HG02981 (cell line): ENCODE measurements at regions not wholly inside any gene's neighbourhood (a gene's known extent, or its start where the extent isn't known, plus 50 kb on each side); places are given as distances from the start of the nearest gene placed in this dataset.
A peak's percentile ranks its signal among the peaks of the same experiment; 100 is the strongest.

ENCODE experiments used
- ATAC-seq: cut with Tn5 transposase; IDR thresholded peaks from one replicate; pipeline ENCODE4 v1.9.1; 2021; ENCODE audit warnings: mild to moderate bottlenecking, moderate library complexity; ENCODE audit not compliant: unreplicated experiment

GRCh38 chr18:77651441-77651840 is 401.8 kb downstream of the GALR1 start:
- ATAC-seq, result no peak

GRCh38 chr18:77653792-77654191 is 404.1 kb downstream of the GALR1 start:
- ATAC-seq, result no peak

DNA sequence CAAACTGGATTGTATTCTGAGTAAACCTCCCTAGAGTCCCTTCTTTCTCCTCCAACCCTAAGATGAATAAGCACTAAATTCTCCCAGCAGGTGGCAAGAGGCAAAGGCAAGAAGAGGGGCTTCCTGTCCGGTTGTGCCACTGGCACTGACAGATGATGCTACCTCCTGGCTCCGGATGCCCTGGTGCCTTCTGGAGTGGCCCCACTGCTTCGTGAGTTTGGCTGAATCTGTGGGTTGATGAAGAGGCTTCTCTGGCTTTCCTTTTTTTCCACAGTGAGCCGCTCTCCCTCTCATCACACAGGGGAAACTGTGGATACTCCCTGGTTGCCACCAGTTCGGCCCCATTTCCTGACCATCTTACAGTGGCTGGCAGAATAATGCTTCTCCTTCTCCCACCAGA is 404.7 kb downstream of the GALR1 start:
- no peak for ATAC-seq

DNA sequence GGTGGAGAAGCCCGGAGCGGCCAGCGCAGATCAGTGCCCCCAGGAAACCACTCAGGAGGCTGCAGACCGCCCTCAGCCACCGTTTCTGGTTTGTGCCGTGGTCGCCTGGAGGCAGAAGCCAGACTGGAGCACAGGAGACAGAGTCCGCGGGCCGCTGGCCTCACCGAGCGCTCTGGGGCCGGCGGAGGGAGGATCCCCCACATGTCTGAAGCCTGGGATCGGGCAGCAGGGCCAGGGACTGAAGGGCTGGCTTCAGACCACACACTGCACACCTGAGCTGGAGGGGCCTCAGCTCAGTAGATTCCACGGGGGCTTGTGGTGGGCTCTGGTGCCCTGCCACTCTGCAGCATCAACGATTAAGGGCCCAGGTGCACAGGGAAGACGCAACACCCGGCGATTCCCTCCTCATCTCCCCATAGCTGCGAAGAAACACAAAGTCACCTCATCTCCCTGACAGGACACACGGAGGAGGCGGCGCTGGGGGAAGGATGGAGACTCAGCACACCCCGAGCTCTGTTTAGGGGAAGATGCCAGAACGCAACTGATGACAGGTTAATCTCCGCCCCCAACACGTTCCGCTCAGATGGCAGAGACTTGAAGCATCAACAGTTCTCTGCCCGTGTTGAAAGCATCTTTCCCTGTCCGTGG is 408.1 kb downstream of the GALR1 start:
- ATAC-seq, result no peak

GRCh38 chr18:77658299-77658662 is 408.6 kb downstream of the GALR1 start:
- ATAC-seq, result no peak

- ATAC-seq, result no peak
Measured at GRCh38 chr18:77658751-77659448, 409.3 kb downstream of the GALR1 start.

- no peak for ATAC-seq
Measured at GRCh38 chr18:77666613-77667012, 417.0 kb downstream of the GALR1 start.

GRCh38 chr18:77668219-77668618 is 418.6 kb downstream of the GALR1 start:
- ATAC-seq, result no peak

DNA sequence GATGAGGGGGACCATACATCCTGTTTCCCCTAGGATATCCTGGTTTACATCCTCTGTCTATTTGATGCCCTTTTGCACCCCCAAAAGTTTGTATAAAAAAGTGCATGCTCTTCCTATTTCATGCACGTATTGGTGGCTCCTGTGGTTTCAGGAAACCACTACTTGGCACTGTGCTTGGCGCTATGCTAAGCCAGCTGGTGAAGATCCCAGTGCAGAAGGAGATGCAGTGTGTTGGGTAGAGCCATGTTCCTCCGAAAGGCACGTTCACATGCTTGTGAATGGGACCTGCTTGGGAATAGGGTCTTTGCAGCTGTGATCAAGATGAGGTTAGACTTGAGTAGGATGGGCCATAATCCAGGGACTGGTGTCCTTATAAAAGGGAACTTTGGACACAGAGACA is 419.7 kb downstream of the GALR1 start:
- ATAC-seq, result no peak

GRCh38 chr18:77671456-77672167 is 422.0 kb downstream of the GALR1 start:
- no peak for ATAC-seq

DNA sequence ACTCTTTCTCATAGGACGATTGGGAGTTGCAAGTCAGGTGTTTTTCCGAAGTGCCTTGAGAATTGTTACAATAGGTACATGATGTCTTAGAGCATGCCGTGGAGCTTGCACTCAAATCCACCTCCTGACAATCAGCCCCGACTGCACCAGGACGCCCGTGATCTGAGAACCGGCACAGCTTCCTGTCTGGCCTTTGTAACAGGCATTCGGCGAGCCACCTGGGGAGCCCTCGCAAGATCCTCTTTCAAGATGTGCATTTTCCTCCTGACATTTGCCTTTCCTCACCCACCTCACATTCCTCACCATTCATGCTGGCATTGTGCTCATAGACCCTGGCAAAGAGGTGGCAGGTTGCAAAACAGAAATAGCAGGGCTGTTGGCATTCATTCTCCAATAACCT is 427.3 kb downstream of the GALR1 start:
- no peak for ATAC-seq

- ATAC-seq, result no peak
Measured at GRCh38 chr18:77677536-77677935, 427.9 kb downstream of the GALR1 start.

DNA sequence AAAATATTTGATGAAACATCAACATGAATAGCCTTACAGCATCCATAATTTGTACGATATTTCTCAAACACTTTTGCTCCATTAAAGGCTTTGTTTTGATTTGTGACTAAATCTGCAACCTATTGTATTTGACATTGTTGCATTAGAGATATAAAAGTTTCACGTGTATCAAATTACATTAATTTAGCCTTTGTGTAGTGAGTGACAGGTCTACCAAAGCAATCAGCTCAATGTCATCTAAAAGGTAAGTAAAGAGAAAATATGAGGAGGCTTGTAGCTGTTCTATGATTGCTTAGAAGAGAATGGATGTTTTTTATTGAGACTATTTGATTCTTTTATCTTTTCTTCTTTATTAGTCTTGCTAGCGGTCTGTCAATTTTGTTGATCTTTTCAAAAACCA is 430.2 kb downstream of the GALR1 start:
- no peak for ATAC-seq

GRCh38 chr18:77700051-77700450 is 450.4 kb downstream of the GALR1 start:
- ATAC-seq, result no peak

- no peak for ATAC-seq
Measured at GRCh38 chr18:77701977-77702376, 452.3 kb downstream of the GALR1 start.

GRCh38 chr18:77702686-77703085 is 453.0 kb downstream of the GALR1 start:
- no peak for ATAC-seq

DNA sequence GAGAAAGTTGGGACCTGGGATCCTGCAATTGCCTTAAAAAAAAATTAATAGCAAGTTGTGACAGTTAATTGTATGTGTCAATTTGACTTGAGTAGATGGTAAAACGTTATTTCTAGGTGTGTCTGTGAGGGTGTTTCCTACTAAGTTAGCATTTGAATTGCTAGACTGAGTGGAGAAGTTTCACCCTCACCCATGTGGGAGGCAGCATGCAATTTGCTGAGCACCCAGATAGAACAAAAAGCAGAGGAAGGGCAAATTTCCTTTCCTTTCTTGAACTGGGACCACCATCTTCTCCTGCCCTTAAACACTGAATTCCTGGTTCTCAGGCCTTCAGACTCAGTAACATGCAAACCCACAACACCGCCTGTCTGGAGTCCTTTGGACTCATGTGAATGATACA is 455.7 kb downstream of the GALR1 start:
- ATAC-seq, result no peak

GRCh38 chr18:77708826-77709506 is 459.3 kb downstream of the GALR1 start:
- ATAC-seq, result peak; percentile 81

- no peak for ATAC-seq
Measured at GRCh38 chr18:77711096-77711495, 461.4 kb downstream of the GALR1 start.

DNA sequence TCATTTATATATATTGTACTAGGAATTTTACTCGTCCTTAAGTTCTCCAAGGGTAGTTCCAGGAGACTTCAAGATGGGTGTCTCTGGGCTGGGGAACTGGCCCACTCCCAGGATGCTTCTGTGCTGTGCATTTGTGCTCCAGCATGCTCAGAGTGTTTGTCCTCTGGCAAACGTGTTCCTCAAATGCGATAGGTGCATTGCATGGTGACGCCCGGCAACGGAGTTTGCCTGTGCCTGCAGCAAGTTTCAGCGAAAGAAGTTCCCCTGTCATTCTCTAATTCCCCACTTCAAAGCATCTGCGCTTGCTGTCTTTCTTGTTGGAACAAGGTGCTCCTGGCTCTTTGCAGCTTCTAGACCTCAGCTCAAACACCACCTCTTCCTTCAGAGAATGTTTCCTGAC is 465.1 kb downstream of the GALR1 start:
- ATAC-seq, result no peak

- no peak for ATAC-seq
Measured at GRCh38 chr18:77716282-77716681, 466.6 kb downstream of the GALR1 start.
